Calu3 (cell line): ENCODE measurements at regions not wholly inside any gene's neighbourhood (a gene's known extent, or its start where the extent isn't known, plus 50 kb on each side); places are given as distances from the start of the nearest gene placed in this dataset.

ENCODE experiments used
- BruUV-seq: library from RNA; stranded (reverse); fragments of 400-500 nt; replicated peaks from 2 replicates; lab custom pipeline; 2021; lab: Mats Ljungman, UMichigan
- CTCF ChIA-PET: fragments of 300-600 bp; sonication (Branson Sonifier 250); formaldehyde crosslinking; loops from one replicate; lab custom pipeline; 2022; ENCODE audit warnings: antibody characterized with exemption; lab: Charles Lee
- DNase-seq: peaks from one replicate; pipeline ENCODE4 v3.0.0; 2022
- H3K27ac Mint-ChIP-seq: one replicate; pipeline ENCODE4 v1.8.0; 2022; ENCODE audit warnings: mixed read lengths; ENCODE audit not compliant: unreplicated experiment
- H3K27me3 Mint-ChIP-seq: one replicate; pipeline ENCODE4 v1.8.0; 2022; ENCODE audit warnings: mixed read lengths; ENCODE audit not compliant: unreplicated experiment
- H3K36me3 Mint-ChIP-seq: one replicate; pipeline ENCODE4 v1.8.0; 2022; ENCODE audit warnings: mild to moderate bottlenecking, moderate library complexity, mixed read lengths; ENCODE audit not compliant: insufficient read depth, unreplicated experiment
- H3K4me1 Mint-ChIP-seq: one replicate; pipeline ENCODE4 v1.8.0; 2022; ENCODE audit warnings: mild to moderate bottlenecking, low read depth, mixed read lengths; ENCODE audit not compliant: unreplicated experiment
- H3K4me3 Mint-ChIP-seq: one replicate; pipeline ENCODE4 v1.8.0; 2022; ENCODE audit warnings: mild to moderate bottlenecking, low read depth, moderate library complexity, mixed read lengths; ENCODE audit not compliant: unreplicated experiment
- H3K9me3 Mint-ChIP-seq: one replicate; pipeline ENCODE4 v1.8.0; 2022; ENCODE audit warnings: low read depth, mixed read lengths; ENCODE audit not compliant: unreplicated experiment
- CTCF ChIP-seq: fragments of 200-600 bp; IDR thresholded peaks from one replicate; pipeline ENCODE4 v1.8.0; 2022; ENCODE audit warnings: antibody characterized with exemption; ENCODE audit not compliant: unreplicated experiment
- intact Hi-C: fragments of 100-400 bp; cut with micrococcal nuclease; formaldehyde crosslinking; loops from one replicate; pipeline ENCODE4 v1.10.0; 2022; ENCODE audit not compliant: unreplicated experiment

GRCh38 chr1:184861755-184862336, 107.2 kb upstream of the EDEM3 start:
- H3K9me3 Mint-ChIP-seq, result no peaks in the 10 kb centered on the region
- no TSS peak for BruUV-seq
- DNase-seq, result no peak
- H3K27me3 Mint-ChIP-seq, result no peaks in the 10 kb centered on the region
- no peak for TF ChIP-seq CTCF
- intact Hi-C loops, result loop anchor here (5.0 kb wide), 1 partner anchor 1035 kb away; no protein-coding TSS in a partner anchor
- H3K36me3 Mint-ChIP-seq, result no peaks in the 10 kb centered on the region
- no peak overlapping the region for H3K27ac Mint-ChIP-seq
- CTCF ChIA-PET, result no interaction called here
- no peak overlapping the region for H3K4me3 Mint-ChIP-seq
- H3K4me1 Mint-ChIP-seq, result peaks cover 12% of the 10 kb centered on the region

- DNase-seq, result no peak
Observed at GRCh38 chr1:184860985-184861754, 106.5 kb upstream of the EDEM3 start.

GRCh38 chr1:184860535-184860934, 105.9 kb upstream of the EDEM3 start:
- CTCF ChIA-PET, result no interaction called here

More at GRCh38 chr1:184860985-184861754, 106.5 kb upstream of the EDEM3 start:
- no peak overlapping the region for H3K27ac Mint-ChIP-seq
- no peak overlapping the region for H3K4me3 Mint-ChIP-seq
- CTCF ChIA-PET, result no interaction called here
- TF ChIP-seq CTCF, result no peak
- no peaks in the 10 kb centered on the region for H3K9me3 Mint-ChIP-seq
- H3K27me3 Mint-ChIP-seq, result no peaks in the 10 kb centered on the region
- peaks cover 9% of the 10 kb centered on the region for H3K4me1 Mint-ChIP-seq
- no peaks in the 10 kb centered on the region for H3K36me3 Mint-ChIP-seq
- BruUV-seq, result no TSS peak
- intact Hi-C loops, result loop anchor here (5.0 kb wide), 1 partner anchor 1036 kb away; no protein-coding TSS in a partner anchor

More at GRCh38 chr1:184860535-184860934, 105.9 kb upstream of the EDEM3 start:
- Mint-ChIP-seq H3K36me3 (no peaks in the 10 kb centered on the region), H3K9me3 (no peaks in the 10 kb centered on the region), H3K4me3 (no peak overlapping the region), H3K4me1 (peaks cover 9% of the 10 kb centered on the region), H3K27me3 (no peaks in the 10 kb centered on the region), H3K27ac (no peak overlapping the region)
- DNase-seq, result no peak
- intact Hi-C loops, result loop anchor here (5.0 kb wide), 1 partner anchor 1037 kb away; no protein-coding TSS in a partner anchor
- no peak for TF ChIP-seq CTCF
- no TSS peak for BruUV-seq
